ENCODE measurements at regions not wholly inside any gene's neighbourhood (a gene's known extent, or its start where the extent isn't known, plus 50 kb on each side); places are given as distances from the start of the nearest gene placed in this dataset.
"Not testable (repeated sequence)": the region's sequence is repeated elsewhere in the genome, so short reads cannot be mapped to it uniquely, and the experiment has no call there.

DNA sequence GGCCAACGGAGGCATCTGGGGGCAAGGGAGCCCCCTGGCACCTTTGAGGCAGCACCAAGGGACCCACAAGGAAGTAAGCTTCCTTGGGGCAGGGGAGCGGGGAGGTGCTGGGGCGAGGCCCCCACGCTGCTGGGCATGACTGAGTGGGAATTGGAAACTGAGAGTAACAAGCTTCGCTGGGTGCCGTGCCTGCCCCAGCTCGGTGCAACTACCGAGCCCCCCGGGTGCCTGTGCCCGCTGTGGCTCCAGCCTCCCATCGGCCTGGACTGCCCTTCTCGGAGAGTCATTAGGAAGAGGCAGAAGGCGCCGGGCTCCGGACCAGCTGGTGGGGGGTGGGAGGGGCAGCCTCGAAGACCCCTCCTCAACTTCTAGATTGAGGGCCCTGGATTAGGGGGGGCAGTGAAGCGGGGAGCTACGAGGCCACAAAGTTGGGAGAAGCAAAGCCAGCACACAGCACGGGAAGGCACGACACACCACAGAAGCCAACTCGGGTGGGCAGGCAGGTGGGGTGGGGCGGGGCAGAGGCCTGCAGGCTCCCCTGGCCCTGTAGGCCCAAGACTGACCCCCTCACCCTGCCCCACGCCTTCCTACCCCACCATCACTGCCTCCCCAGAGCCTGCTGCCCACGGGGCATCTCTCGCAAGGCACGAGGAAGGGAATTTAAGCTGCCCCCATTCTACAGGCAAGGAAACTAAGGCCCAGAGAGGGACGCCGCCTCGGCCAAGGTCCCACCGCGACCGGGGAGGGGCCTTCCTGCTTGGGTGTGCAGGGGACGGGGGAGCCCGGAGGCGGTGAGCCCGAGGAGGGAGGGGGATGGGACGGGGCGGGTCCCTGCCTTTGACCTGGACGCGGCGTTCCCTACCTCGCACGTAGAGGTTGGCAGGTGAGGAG, 83.2 kb downstream of the PTPRS start:
- no peak for DNase-seq

DNA sequence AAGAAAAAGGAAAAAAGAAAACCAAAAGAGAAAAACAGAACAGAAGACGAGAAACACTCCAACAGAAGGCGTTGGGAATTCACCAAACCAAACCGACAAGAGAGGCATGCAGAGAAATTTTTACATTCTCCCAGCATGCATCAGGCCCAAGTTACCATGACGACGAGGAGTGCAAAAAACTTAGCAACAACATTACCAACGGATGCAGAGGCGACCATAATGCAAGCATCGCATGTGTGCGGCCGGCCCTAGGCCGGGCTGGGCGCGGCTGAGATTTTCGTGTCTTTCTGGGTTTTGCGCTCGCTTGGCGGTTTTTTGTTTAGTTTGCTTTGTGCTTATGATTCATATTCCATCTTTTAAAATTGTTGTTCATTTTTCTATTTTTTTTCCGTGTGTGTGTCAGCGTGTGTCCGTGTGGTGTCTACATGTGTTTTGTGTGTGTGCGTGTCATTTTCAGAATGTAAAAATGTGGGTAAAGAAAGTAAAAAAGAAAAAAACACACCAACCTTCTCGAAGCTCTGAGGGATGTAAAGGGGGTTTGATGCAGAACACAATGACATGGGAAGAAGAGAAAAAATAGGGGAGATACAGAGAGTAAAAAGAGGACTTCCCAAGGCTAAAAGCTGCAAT, 84.9 kb downstream of the PTPRS start:
- no peak for DNase-seq

DNA sequence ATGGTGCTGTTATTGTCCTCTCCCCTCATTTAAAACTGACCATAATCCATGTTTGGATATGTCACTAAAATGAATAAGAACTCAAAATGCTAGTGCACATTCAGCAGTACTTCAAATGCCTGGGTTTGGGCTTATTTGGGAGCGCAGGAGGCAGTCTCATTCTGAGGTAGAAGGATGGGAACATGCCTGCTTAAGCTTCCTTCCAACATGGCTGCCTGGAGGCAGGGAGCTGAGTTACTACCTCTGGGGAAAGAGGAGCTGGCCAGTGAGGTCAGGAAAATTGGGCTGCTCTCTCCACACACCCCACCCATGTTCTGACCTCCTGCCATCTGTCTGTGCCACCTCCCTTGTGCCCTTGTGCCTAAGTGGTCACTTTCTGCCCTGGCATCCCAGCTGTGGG, 85.7 kb downstream of the PTPRS start:
- DNase-seq = no peak

DNA sequence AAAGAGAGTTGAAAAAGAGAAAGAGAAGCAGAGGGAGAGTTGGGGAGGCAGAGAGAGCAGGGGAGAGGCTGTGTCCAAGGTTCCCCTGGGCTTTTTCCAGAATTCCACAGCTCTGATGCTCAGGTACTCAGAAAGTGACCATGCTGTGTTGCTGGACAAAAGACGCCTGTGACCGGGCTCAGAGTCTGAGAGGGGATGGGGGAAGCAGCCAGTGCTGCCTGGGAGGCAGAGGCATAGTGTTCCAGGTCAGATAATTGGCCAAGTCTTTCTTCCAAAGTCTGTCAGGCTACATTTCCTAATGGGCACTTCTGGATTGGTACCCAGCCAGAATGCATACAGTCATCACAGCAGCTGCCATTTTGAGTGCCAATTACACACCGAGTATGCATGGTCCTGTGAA, 86.1 kb downstream of the PTPRS start:
- no peak for DNase-seq

DNA sequence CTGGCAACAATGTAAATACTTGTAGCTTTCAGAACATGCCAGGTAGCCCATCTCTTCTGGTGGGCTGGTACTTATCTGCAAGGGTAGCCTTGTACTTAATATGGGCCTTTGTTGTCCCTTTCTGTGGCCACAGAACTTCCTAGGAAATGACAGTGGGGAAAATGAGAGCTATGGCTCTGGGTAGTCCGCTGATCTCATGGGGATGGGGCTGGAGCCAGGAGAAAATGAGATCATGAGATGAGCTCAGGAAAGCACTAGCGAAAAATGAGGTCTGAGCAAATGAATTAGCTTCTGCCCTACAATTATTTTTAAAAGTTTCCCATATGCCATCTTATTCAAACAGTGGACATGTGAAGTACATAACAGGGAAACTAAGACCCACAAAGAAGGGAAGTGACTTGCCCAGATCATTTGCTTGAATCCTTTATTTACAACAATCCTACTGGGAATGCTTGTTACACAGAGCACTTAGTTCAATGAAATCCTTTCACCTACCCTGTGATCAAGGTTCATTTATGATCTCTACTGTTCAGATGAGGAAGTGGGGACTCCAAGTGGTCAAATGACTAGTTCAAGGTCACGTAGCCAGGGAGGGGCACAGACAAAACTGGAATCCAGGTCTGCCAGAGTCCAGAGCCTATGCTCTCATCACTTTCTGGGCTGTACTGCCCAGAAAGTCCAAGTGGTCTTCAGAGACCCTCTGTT, 87.1 kb downstream of the PTPRS start:
- DNase-seq = no peak

DNA sequence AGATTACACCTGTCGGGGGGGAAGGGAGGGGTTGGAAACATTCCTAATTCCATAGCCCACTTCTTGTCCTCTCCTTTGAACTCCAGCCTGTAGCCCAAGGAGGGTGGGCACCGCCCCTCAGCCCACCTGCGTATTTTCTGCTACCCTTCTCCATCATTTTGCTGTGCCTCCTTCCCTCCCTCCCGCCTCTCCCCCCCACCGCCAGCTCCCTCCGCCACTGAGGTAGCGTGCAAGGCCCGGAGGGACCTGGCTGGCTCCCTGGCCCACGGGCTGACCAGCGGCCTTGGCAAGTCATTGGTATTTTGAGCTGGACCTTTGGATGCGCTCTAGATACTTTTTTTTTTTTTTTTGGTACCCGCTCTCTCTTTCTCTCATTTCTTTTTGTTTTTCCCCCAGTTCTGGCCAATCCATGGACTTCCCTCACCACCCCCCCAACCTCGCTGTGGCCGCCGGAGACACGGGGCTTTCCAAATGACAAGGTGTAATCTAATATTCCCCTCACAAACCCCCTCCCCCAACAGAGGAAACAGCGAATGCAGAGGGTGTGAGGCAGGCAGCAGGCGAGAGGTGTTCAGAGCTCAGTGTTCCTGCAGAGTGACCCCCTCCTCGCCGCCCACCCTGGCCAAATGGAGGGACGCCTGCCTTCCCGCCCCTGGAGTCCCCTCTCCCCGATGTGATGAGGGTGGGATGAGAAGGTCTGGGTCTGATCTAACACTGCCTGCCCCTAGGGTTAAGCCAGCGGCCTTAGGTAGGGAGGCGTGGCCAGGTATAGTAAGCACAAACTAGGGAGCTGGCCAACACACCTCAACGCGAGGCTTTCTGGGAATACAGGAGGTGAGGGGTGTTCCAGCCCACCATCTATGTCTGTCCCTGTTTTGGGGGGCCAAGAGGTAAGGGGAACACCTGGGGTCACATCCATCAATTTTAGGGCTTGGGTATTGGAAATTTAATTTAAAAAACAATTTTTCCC, 89.2 kb downstream of the PTPRS start:
- no peak for DNase-seq

DNA sequence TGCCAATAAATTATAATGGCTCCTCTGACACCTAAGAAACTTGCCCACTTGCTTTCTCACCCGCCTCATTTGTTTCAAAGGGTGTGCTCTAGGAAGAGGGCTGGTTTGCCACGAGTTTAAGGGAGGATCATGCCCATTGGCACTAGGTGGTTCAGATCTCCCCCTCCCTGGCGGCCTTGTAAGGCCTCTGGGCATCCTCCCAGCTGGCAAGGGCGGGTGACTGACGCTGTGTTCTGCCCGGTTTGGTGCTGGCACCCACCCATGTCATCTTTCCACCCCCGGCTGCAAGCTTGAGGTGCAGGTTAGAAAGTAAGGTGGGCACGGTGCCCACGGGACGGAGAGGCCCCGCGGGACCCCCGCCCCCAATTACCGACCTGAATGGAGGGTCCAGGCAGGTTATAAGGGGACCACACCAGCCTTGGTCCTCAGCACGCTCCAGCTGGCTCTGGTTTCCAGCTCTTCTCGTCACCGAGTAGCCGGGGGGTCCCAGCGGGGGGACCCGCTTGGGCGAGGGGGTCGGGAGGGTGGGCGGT, 90.4 kb downstream of the PTPRS start:
- no peak for DNase-seq

DNA sequence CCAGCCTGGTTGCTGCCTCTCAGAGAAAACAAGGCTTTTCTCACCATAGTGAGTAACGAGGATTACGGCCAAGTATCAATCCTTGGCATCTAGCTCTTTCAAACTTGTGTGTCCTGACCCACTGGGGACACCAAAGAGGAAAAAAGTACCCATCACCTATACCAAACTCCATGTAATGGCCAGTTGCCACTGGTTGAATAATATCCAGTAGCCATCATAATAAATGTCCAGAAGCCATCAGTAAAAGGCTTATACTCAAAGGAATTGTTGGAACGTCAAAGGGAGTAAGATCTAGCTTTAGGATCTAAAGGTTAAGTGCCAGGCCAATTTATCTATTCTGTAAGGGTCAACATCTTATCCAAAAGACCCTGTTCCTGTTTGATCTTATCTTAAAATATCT, 91.1 kb downstream of the PTPRS start:
- DNase-seq = no peak

DNA sequence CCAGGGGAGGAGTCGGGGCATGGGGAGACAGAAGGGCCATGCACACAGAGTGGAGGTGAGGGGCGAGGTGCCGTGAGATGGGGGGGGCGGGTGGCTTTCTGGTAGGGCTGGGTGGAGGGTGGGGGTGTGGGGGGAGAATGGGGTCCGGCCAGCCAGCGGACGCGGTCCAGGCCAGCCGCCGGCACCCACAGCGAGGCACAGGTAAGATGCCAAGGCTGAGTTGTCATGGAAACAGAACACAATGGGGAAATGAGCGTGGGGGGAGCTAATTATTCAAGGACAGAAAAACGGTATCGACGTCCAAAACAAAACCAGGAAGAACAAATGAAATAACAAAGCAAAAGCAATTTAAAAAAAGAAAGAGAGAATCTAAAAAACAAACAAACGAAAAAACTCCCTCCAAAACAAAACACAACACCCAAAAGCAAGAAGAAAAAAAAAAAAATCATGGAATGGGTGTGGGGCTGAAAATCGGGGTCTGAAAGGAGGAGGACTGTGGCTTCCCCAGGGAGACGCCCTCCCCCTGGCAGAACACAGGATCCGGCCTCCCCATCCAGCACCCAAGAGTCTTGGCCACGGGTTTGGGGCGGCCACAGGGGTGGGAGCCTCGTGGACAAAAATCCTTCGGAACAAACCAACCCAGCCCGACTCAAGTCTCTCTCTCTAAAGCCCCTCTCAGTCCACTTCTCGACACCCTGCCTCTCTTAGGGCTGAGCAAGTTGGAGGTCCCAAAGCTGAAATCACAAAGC, 92.5 kb downstream of the PTPRS start:
- no peak for DNase-seq

DNA sequence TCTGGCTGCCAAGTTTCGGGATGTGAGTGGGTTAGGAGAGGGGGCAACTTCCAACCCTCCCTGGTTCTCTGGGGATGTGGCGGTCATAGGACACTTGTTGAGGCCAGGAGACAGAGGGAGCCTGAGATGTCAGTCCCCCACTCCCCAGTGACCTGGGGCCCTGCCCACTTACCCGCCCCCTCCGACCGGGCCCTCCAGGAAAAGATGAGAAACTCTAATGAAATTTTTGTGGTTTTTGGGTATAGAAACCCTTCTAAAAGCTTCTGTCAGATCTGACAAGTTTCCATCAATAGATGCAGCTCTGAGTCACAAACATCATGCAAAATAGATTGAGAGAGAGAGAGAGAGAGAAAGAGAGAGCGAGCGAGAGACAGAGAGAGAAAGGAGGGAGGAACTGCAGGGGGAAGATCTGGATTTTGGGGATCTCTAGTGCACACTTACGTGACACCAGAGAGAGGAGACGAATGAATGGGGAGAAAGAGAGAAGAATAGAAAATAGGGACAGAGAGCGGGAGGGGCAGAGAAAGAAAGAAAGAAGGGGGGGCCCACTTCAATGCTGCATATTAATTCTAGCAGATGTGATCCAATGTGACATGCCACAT, 94.0 kb downstream of the PTPRS start:
- DNase-seq = no peak

DNA sequence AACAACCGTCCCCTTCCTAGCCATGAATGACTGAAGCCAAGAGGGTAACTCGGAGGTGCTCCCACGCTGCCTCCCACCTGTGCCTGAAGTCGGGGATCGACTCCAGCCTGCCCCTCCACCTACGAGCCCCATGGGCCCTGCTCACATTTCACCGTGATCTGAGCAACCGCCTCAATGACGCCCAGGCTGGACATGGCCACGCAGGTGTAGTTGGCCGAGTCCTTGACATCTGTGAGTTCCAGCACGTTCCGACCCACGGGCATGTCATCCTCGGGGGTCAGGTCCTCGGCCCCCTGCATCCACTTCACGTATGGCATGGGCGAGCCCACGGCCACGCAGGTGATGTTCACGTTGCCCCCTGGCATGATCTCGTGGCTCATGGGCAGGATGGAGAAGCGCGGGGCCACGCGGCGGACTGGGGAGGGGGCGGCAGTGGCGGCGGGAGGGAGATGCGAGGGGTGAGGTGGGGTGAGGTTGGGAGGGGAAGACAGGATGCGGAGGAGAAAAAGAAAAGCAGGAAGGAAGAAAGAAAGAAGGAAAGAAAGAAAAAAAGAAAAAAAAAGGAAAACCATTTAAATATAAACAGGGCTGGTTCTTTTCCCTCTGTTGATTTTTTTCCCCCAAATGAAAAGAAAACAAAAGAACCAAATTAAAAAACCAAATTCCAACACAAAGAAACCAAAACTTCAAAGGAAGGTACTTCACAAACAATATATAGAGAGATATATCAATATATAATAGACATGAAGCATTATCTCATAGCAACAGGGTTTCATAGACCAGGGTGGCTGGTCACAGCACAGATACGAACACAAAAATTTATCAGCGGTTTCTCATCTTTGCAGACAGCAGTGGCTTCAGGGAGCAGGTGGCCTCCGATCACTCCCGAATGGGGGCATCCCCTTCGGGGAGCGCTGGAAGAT, 94.7 kb downstream of the PTPRS start:
- DNase-seq = no peak

DNA sequence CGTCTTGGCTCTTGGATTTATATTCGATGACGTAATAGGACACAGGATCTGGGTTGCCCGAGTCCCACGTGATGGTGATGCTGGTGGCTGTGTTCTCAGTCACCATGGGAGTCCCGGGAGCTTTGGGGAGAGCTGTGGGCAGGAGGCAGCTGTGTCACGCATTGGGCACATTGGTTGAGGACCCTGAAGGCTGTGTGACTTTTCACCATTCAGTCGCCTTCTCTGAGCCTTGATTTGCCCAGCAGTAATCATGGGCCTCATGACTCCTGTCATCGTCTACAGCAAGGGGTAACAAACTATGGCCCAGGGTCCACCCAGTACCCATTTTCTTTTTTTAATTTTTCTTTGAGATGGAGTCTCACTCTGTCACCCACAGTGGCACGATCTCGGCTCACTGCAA, 96.3 kb downstream of the PTPRS start:
- no peak for DNase-seq

DNA sequence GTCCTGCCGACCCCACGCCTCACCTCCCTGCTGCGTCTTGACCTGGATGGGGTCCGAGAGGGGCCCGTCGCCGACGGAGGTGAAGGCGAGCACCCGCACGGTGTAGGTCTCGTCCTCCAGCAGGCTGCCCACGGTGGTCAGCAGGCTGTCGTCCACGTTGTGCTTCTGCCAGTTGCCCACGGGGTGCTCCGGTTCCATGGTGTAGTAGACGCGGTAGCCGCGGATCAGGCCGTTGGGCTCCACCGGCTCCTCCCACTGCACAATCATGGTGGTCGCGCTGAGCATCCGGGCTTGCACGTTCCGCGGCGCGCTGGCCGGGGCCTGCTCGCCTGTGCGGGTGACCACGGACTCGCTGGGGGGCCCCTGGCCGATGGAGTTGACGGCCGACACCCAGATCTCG, 96.7 kb downstream of the PTPRS start:
- DNase-seq = no peak

DNA sequence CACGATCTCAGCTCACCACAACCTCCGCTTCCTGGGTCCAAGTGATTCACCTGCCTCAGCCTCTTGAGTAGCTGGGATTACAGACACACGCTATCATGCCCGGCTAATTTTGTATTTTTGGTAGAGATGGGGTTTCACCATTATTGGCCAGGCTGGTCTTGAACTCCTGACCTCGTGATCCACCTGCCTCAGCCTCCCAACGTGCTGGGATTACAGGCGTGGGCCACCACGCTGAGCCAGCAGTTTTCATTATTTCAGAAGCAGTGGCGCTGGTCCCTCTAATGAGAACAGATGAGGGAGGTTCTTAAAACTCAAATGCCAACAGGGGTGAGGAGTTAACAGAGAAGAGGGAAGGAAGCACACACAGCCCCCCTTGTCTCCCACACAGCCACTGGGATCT, 98.7 kb downstream of the PTPRS start:
- DNase-seq = not testable (repeated sequence)

DNA sequence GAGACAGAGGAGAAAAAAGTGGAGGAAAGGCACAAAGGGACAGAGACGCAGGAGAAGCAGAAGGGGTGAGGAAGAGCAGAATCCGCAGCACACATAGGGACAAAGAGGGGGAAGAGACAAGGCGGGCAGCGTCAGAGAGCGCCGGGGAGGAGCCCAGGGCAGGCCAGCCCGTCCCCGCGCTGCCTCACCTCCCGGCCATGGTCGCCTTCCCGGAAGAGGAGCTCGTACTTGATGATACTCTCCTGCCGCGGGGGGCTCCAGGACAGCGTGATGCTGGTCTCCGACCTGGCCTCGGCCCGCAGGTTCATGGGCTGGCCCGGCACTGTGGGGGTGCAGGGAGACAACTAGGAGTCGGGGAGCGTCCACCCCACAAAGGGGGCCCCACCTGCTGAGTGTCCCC, 100.6 kb downstream of the PTPRS start:
- DNase-seq = no peak

DNA sequence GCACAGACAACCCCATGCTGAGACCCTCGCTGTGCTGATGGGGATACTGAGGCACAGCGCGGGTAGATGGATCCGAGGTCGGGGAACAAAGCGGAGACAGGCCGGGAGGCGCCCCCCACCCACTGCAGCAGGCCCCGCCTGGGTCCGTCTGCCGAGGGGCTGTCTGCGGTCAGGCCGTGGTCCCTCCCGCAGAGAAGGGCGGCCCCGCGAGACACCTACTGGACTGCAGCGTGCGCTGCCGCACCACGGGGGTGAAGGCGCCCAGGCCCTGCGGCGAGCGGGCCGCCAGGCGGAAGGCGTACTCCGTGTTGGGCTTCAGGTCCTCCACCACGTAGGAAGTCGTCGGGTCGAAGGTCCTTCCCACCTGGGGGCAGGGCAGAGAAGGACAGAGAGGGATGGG, 101.9 kb downstream of the PTPRS start:
- no peak for DNase-seq

DNA sequence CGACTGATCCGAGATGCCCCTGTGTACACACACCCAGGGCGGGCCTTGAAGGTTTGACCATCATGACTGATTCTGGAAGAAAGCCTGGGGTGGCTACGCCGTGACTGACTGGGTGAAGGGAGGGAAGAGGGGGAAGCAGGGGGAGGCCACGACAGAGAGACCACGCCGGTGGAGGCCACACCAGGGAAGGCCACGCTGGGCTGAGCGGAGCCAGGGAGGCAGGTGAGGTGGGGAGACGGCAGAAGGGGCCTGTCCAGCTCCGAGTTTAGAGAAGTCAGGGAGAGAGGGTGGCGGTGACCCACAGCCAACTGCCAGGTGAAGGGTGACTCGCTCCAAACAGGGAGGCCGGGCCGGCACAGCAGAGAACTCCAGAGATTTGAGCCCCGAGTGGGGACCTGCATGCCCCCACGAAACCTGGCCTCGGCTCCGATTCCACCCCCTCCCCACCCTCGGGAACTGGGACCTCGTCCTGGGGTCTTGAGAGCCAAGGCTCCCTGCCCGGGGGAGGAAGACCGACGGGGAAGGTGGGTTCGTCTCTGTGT, 102.6 kb downstream of the PTPRS start:
- DNase-seq = no peak

DNA sequence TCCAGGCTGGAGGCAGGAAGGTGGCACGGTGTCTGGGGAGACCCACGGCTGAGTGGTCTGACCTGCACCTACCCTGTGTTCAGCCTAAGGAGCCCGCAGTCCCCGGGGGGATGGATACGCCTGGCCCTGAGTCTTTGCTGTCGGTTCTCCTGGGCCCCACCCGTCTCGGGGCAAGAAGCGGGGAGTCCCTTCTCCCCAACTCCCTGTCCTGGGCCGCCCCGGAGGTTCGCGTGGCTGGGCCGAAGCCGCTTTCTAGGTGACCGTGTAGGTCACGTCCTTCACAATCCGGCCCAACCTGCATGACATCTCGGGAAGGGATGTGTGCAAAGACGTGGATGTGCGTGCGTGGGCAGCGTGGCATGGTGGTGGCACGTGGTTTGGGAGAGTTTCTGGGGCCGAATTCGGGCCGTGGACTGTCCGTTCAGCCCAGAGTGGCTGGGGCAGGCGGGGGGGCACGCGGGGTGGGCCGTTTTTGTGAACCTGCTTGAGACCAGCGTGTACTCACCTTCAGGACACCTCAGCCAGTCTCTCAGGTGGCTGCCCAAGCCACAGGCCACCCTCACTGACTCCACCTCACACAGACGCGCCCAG, 103.3 kb downstream of the PTPRS start:
- no peak for DNase-seq

DNA sequence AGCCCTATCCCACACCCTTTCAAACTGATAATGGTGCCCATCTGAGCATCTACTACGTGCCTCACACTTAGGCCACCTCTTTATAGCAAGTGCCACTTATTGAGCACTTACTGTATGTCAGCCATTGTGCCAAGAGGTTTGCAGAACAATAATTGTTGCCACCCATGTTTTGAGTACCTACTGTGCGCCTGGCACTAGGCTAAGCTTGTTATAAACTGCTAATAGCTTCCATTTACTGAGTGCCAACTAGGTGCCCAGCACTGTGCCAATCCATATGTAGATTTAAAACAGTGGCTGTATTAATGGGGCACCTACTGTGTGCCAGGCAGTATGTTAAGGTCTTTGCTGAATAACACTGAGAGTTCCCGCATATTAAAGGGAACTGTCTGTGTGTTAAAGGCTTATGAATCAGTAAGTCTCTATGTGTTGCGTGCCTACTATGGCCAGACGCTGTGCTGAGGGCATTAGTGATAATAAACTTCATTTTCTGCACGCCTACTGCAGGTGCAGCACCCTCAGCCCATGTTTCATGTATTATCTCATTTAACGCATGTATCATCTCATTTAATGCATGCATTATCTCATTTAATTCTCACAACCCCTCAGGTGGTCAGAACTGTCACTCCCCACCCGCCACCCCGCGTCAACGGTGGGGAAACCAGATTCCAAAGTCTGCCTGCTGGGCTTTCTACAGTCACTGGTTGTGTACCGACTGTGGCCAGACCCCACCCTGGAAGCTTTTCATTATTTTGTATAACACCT, 105.0 kb downstream of the PTPRS start:
- no peak for DNase-seq

Measured in KG1 (cell line).